Activated naive CD8-positive, alpha-beta T cell treated with anti-CD3 and anti-CD28 coated beads for 36 hours (primary cell): ENCODE measurements at regions not wholly inside any gene's neighbourhood (a gene's known extent, or its start where the extent isn't known, plus 50 kb on each side); places are given as distances from the start of the nearest gene placed in this dataset.

Experiments
- DNase-seq: peaks from one replicate; pipeline ENCODE4 v3.0.0; 2021
- H3K27ac Mint-ChIP-seq: one replicate; pipeline ENCODE4 v1.8.0; 2022; ENCODE audit warnings: mild to moderate bottlenecking, moderate library complexity, mixed read lengths
- H3K27me3 Mint-ChIP-seq: one replicate; pipeline ENCODE4 v1.8.0; 2022; ENCODE audit warnings: mild to moderate bottlenecking, mixed read lengths
- H3K36me3 Mint-ChIP-seq: one replicate; pipeline ENCODE4 v1.8.0; 2021; ENCODE audit warnings: mild to moderate bottlenecking, mixed read lengths
- H3K4me1 Mint-ChIP-seq: one replicate; pipeline ENCODE4 v1.8.0; 2021; ENCODE audit warnings: mixed read lengths
- H3K4me3 Mint-ChIP-seq: one replicate; pipeline ENCODE4 v1.8.0; 2022; ENCODE audit warnings: mild to moderate bottlenecking, moderate library complexity, mixed read lengths
- H3K9me3 Mint-ChIP-seq: one replicate; pipeline ENCODE4 v1.8.0; 2022; ENCODE audit warnings: mixed read lengths

DNA sequence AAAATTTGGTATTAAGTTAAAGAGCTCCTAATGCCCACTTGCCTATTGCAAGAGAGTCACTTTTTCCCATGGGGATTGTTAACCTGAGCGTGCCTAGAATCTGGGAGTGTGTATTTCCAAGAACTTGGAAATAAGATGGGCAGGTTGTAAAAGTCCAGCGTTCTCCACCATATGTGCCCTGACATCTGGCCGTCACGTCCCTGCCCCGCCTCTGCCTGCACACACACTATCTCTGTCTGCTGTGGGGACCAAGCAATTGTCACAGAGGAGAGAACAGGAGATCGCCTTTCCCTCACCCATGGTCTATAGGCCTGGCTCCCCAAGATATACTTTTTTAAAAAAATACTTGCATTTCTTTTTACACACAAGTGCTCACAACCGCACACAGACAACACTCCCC is 396.5 kb upstream of the PFKP start:
- Mint-ChIP-seq H3K27me3 (no peaks in the 10 kb centered on the region), H3K9me3 (peaks cover 2% of the 10 kb centered on the region), H3K27ac (no peak overlapping the region), H3K4me3 (no peak overlapping the region), H3K36me3 (no peaks in the 10 kb centered on the region), H3K4me1 (no peaks in the 10 kb centered on the region)
- DNase-seq: no peak

- Mint-ChIP-seq H3K9me3 (peaks cover 10% of the 10 kb centered on the region), H3K36me3 (no peaks in the 10 kb centered on the region), H3K27ac (no peak overlapping the region), H3K4me3 (no peak overlapping the region), H3K27me3 (peaks cover 6% of the 10 kb centered on the region), H3K4me1 (no peaks in the 10 kb centered on the region)
- DNase-seq: no peak
Observed at GRCh38 chr10:2665772-2666171, 401.6 kb upstream of the PFKP start.

DNA sequence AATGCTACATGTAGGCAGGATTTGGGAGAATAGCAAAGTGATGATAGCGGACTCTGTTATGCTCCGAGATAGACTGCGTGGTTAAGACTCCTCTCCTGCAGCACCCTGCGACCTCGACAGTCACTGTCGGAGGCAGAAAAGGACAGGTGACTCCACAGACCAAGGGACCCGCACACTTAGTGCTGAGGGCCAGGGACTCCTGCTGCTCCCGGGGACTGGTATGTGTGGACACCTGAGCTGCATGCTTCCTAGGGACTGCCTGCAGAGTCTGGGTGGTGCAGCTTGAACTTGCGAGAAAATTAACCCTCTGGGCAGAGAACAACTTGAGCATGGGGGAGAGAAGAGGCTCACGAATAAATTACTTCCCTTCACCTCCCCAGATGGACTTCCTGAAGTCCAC is 407.1 kb upstream of the PFKP start:
- Mint-ChIP-seq H3K4me1 (no peaks in the 10 kb centered on the region), H3K27ac (no peak overlapping the region), H3K27me3 (peaks cover 18% of the 10 kb centered on the region), H3K36me3 (no peaks in the 10 kb centered on the region), H3K4me3 (no peak overlapping the region), H3K9me3 (peaks cover 6% of the 10 kb centered on the region)
- no peak for DNase-seq

GRCh38 chr10:2659660-2660209 is 407.6 kb upstream of the PFKP start:
- H3K9me3 Mint-ChIP-seq: peaks cover 2% of the 10 kb centered on the region
- H3K36me3 Mint-ChIP-seq: no peaks in the 10 kb centered on the region
- no peak overlapping the region for H3K4me3 Mint-ChIP-seq
- peaks cover 18% of the 10 kb centered on the region for H3K27me3 Mint-ChIP-seq
- DNase-seq: no peak
- no peak overlapping the region for H3K27ac Mint-ChIP-seq
- no peaks in the 10 kb centered on the region for H3K4me1 Mint-ChIP-seq

GRCh38 chr10:2658780-2659179 is 408.6 kb upstream of the PFKP start:
- H3K4me3 Mint-ChIP-seq: no peak overlapping the region
- no peaks in the 10 kb centered on the region for H3K4me1 Mint-ChIP-seq
- peaks cover 18% of the 10 kb centered on the region for H3K27me3 Mint-ChIP-seq
- H3K36me3 Mint-ChIP-seq: no peaks in the 10 kb centered on the region
- DNase-seq: no peak
- H3K9me3 Mint-ChIP-seq: no peaks in the 10 kb centered on the region
- H3K27ac Mint-ChIP-seq: no peak overlapping the region

DNA sequence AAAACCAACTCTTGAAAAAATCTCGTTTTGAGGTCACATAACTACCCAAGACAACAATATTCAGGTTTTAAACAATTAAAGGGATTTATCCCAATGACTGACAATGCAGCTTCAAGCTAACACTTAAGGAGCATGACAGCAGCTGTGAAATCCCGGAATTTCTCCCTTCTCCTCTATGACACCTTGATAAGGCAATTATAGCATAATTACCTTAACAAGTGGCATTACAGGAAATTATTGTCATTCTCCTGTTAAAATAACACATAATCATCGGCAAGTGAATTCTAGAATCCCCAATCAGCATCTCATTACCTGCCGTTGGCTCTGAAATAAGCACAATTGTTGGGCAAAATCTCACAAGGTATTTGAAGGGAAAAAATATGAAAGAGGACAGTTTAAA is 417.0 kb upstream of the PFKP start:
- no peaks in the 10 kb centered on the region for H3K27me3 Mint-ChIP-seq
- no peaks in the 10 kb centered on the region for H3K36me3 Mint-ChIP-seq
- H3K9me3 Mint-ChIP-seq: no peaks in the 10 kb centered on the region

DNA sequence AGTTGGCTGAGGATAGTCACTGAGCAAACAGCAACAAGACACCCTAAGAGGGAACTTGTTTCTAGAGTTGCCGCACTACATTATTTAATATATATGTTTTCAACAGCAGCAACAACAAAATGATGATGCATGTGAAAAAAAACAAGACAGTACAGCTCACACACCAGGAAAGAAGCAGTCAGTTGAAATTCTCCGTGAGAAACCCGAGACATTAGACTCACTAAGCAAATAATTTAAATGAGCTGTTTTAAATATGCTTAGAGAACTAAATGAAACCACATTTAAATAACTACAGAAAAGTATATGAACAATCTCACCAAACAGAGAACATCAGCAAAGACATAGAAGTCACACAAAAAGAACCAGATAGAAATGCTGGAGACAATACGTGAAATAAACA is 426.3 kb upstream of the PFKP start:
- no peak overlapping the region for H3K4me3 Mint-ChIP-seq
- no peak overlapping the region for H3K27ac Mint-ChIP-seq
- H3K27me3 Mint-ChIP-seq: peaks cover 8% of the 10 kb centered on the region
- no peaks in the 10 kb centered on the region for H3K4me1 Mint-ChIP-seq
- DNase-seq: no peak
- H3K36me3 Mint-ChIP-seq: no peaks in the 10 kb centered on the region
- H3K9me3 Mint-ChIP-seq: peaks cover 4% of the 10 kb centered on the region

More for the DNA sequence above, 417.0 kb upstream of the PFKP start:
- DNase-seq: no peak
- Mint-ChIP-seq H3K27ac (no peak overlapping the region), H3K4me1 (no peaks in the 10 kb centered on the region), H3K4me3 (no peak overlapping the region)

DNA sequence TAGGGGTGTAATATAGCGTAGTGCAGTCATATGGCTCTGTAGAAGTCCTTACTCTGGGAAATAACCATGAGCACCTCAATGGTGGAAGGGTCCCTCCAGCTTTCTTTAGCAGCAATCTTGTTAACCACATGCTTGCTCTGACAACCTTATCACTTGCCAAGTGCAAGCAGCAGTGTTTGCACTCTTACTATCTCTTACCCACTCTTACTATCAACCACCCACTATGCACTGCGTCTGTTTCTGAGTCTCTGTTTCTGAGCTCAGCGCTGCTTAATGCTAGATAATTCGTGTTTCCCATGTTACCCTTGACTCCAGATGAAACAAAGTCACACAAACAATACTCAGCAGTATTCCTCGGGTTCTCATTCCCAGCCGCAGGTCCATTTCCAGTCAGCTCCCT is 433.7 kb upstream of the PFKP start:
- no peak overlapping the region for H3K4me3 Mint-ChIP-seq

GRCh38 chr10:2631557-2632205 is 435.7 kb upstream of the PFKP start:
- no peak for DNase-seq
- H3K4me3 Mint-ChIP-seq: no peak overlapping the region
- no peaks in the 10 kb centered on the region for H3K9me3 Mint-ChIP-seq
- H3K36me3 Mint-ChIP-seq: no peaks in the 10 kb centered on the region
- H3K4me1 Mint-ChIP-seq: no peaks in the 10 kb centered on the region
- no peak overlapping the region for H3K27ac Mint-ChIP-seq
- H3K27me3 Mint-ChIP-seq: peaks cover 2% of the 10 kb centered on the region

More for the DNA sequence above, 433.7 kb upstream of the PFKP start:
- DNase-seq: no peak
- H3K36me3 Mint-ChIP-seq: no peaks in the 10 kb centered on the region
- no peak overlapping the region for H3K27ac Mint-ChIP-seq
- H3K4me1 Mint-ChIP-seq: no peaks in the 10 kb centered on the region
- H3K27me3 Mint-ChIP-seq: peaks cover 4% of the 10 kb centered on the region
- no peaks in the 10 kb centered on the region for H3K9me3 Mint-ChIP-seq

GRCh38 chr10:2628705-2629104 is 438.6 kb upstream of the PFKP start:
- Mint-ChIP-seq H3K36me3 (no peaks in the 10 kb centered on the region), H3K27me3 (no peaks in the 10 kb centered on the region), H3K4me3 (no peak overlapping the region), H3K27ac (no peak overlapping the region), H3K9me3 (no peaks in the 10 kb centered on the region), H3K4me1 (no peaks in the 10 kb centered on the region)
- DNase-seq: no peak

- Mint-ChIP-seq H3K9me3 (no peaks in the 10 kb centered on the region), H3K27ac (no peak overlapping the region), H3K4me3 (no peak overlapping the region), H3K4me1 (no peaks in the 10 kb centered on the region), H3K27me3 (no peaks in the 10 kb centered on the region), H3K36me3 (no peaks in the 10 kb centered on the region)
- no peak for DNase-seq
Observed at GRCh38 chr10:2627969-2628368, 439.4 kb upstream of the PFKP start.

DNA sequence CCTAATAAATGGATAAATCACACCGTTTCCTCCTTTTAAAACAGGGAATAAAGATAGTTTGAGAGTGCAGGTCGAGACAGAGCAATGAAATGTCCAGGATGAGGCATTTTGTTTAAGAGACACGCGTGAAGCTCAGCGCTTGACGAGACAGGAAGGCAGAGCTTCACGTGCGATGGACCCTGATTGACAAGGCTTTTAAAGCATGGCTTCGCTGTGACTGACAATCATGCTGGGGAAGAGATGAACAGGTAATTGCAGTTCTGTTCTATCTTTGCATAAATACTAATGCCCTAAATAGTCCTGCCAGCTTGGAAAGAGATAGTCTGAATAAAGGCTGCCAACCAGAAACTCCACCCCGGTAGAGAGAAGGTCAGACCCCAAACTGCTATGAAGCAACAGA is 442.3 kb upstream of the PFKP start:
- no peaks in the 10 kb centered on the region for H3K36me3 Mint-ChIP-seq
- H3K4me3 Mint-ChIP-seq: no peak overlapping the region
- no peak overlapping the region for H3K27ac Mint-ChIP-seq
- H3K9me3 Mint-ChIP-seq: no peaks in the 10 kb centered on the region
- H3K4me1 Mint-ChIP-seq: no peaks in the 10 kb centered on the region
- H3K27me3 Mint-ChIP-seq: peaks cover 3% of the 10 kb centered on the region
- no peak for DNase-seq

GRCh38 chr10:2623675-2624274 is 443.6 kb upstream of the PFKP start:
- peaks cover 3% of the 10 kb centered on the region for H3K27me3 Mint-ChIP-seq
- H3K4me1 Mint-ChIP-seq: no peaks in the 10 kb centered on the region

GRCh38 chr10:2620827-2621521 is 446.4 kb upstream of the PFKP start:
- Mint-ChIP-seq H3K27me3 (peaks cover 7% of the 10 kb centered on the region), H3K36me3 (no peaks in the 10 kb centered on the region), H3K4me3 (no peak overlapping the region), H3K4me1 (no peaks in the 10 kb centered on the region), H3K27ac (no peak overlapping the region), H3K9me3 (no peaks in the 10 kb centered on the region)
- DNase-seq: no peak

More at GRCh38 chr10:2623675-2624274, 443.6 kb upstream of the PFKP start:
- DNase-seq: no peak
- Mint-ChIP-seq H3K9me3 (no peaks in the 10 kb centered on the region), H3K4me3 (no peak overlapping the region), H3K36me3 (no peaks in the 10 kb centered on the region), H3K27ac (no peak overlapping the region)

DNA sequence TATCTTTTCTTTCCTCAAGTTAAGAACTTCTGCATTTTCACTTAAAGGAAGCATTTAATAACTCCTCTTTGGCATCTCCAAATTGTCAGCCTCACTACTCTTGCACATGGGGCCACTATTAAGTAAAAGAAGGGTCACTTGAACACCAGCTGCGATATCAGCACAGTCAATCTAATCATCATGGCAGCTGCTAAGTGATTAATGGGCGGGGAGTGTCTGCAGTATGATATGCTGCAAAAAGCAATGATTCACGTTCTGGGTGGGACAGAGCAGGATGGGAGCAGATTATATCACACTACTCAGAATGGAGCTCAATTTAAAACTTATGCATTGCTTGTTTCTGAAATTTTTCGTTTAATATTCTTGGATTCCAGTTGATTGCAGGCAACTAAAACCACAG is 447.4 kb upstream of the PFKP start:
- Mint-ChIP-seq H3K36me3 (no peaks in the 10 kb centered on the region), H3K27me3 (peaks cover 7% of the 10 kb centered on the region), H3K27ac (no peak overlapping the region), H3K4me1 (no peaks in the 10 kb centered on the region), H3K9me3 (no peaks in the 10 kb centered on the region), H3K4me3 (no peak overlapping the region)
- no peak for DNase-seq
